AG04449 (cell line): ENCODE measurements at regions not wholly inside any gene's neighbourhood (a gene's known extent, or its start where the extent isn't known, plus 50 kb on each side); places are given as distances from the start of the nearest gene placed in this dataset.

Source experiments
- CTCF ChIA-PET: fragments of 350-600 bp; formaldehyde crosslinking; extraction: SDS; loops from one replicate; lab custom pipeline; 2021; ENCODE audit warnings: antibody characterized with exemption; lab: Yijun Ruan, JAX
- POLR2A ChIA-PET: fragments of 400-600, 350-600 bp; formaldehyde crosslinking; extraction: SDS; loops from one replicate; lab custom pipeline; 2020; ENCODE audit warnings: antibody characterized with exemption, inconsistent platforms; lab: Yijun Ruan, JAX
- DNase-seq: peaks from one replicate; pipeline ENCODE4 v3.0.0-alpha.2; 2010; ENCODE audit warnings: low read depth, low spot score
- H3K4me3 ChIP-seq: 2 replicates; pipeline ENCODE4 v1.5.1; 2011; ENCODE audit warnings: low read depth, mild to moderate bottlenecking, control low read depth, low read length
- TF ChIP-seq, protein P1 (sequence below): IDR thresholded peaks from one replicate; pipeline ENCODE4 v1.5.1; 2011; ENCODE audit warnings: mild to moderate bottlenecking, moderate library complexity, low read length, control low read depth, inconsistent platforms; ENCODE audit not compliant: insufficient read depth; ENCODE audit errors: missing control alignments

DNA sequence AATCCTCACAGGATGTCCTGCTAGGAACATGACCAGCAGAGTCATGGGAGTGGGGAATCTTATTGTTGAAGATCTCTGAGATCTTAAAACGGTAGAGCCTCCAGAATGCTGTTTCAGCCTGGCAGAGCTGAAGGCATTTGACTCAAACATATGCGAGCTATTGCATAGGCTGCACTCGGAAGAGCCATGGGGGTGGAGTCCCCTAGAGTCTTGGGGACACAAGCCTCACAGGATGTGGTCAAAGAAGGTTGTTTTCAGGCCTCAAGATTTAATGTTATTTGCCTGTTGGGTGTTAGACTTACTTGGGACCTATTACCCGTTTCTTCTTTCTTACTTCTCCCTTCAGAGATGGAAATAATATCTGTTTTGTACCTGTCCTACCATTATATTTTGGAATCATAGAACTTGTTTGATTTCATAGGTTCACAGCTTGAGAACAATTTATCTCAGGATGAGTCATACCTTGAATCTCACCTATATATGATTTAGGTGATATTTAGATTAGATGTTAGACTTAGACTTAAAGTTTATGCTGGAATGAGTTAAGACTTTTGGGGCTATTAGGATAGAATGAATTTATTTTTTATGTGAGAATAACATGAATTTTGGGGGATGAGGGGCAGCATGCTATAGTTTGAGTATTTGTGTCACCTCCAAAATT lies 172.2 kb upstream of the ATP2B1 start:
- TF ChIP-seq, protein P1, sequence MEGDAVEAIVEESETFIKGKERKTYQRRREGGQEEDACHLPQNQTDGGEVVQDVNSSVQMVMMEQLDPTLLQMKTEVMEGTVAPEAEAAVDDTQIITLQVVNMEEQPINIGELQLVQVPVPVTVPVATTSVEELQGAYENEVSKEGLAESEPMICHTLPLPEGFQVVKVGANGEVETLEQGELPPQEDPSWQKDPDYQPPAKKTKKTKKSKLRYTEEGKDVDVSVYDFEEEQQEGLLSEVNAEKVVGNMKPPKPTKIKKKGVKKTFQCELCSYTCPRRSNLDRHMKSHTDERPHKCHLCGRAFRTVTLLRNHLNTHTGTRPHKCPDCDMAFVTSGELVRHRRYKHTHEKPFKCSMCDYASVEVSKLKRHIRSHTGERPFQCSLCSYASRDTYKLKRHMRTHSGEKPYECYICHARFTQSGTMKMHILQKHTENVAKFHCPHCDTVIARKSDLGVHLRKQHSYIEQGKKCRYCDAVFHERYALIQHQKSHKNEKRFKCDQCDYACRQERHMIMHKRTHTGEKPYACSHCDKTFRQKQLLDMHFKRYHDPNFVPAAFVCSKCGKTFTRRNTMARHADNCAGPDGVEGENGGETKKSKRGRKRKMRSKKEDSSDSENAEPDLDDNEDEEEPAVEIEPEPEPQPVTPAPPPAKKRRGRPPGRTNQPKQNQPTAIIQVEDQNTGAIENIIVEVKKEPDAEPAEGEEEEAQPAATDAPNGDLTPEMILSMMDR, result no peak
- CTCF ChIA-PET, result no interaction called here
- POLR2A ChIA-PET, result no interaction called here
- H3K4me3 ChIP-seq, result no peak overlapping the region
- DNase-seq, result no peak

DNA sequence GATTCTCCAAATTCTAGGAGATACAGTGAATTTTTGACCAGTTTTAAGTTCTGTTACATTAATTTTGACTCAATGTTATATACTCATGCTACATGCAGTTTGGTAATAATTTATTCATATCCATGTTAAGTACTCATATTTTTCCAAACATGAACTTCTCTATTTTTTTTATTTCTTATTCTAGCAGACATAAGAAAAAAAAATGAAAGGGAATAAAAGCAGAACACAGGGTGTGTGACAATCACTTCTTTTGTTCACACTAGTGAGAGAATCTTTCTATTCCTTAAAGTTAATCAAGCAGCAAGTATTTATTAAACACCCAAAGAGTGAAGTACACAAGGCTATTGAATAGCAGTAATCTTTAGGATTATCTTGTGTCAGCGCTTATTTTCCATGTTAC lies 171.1 kb upstream of the ATP2B1 start:
- TF ChIP-seq, protein P1, result no peak
- ChIA-PET POLR2A (no interaction called here), CTCF (no interaction called here)
- DNase-seq, result no peak
- H3K4me3 ChIP-seq, result no peak overlapping the region

DNA sequence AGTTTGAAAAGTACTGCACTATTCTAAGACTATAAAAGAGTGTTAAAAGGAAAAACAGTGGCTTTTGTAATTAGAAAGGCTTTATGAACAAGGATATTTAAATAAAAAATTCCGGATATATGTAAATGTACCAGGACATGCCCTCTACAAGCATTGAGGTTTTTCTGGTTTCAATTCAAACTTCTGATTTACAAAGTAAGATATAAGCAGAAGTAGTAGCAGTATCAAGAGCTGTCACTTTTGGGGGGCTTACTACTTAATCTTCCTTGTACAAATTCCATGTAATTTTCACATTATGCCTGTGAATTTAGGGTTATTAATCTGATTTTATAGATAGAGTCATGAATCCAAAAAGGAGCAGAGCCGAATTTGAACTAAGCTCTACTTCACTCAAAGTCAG lies 170.3 kb upstream of the ATP2B1 start:
- TF ChIP-seq, protein P1, result no peak
- ChIA-PET POLR2A (no interaction called here), CTCF (no interaction called here)
- no peak for DNase-seq
- no peak overlapping the region for H3K4me3 ChIP-seq

DNA sequence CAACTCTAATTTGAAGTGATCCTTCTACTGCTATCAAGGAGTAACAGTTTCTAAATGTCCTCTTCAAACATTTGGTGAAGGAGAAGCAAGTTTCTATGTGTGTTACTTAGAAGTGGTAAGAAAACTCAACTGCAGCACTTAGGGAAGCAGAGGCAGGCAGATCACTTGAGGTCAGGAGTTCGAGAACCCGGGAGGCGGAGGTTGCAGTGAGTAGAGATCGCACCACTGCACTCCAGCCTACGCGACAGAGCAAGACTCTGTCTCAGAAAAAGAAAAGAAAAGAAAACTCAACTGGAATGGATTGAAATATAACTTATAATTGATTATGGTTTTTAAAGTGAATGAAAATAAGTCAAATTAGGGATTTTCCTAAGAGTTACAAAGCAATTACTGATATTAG lies 169.7 kb upstream of the ATP2B1 start:
- TF ChIP-seq, protein P1, result no peak
- ChIA-PET CTCF (no interaction called here), POLR2A (no interaction called here)
- DNase-seq, result no peak
- no peak overlapping the region for H3K4me3 ChIP-seq

DNA sequence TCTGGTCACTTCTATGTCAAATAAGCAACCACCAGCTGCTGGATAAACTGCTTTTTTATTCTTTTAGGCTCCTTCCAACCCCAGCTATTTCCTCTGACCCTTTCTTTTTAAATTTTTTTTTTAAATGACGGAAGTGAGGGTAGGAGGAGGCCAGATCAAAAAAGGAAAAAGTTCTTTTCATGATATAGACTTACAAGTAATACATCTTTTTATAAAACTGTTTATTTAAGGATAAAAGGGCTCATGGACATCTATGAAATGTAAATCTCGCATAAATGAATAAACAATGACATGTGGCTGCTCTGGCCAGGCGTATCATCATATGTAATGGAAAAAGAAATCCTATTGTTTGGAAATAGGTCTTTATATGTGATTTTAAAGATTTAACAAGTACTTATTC lies 169.0 kb upstream of the ATP2B1 start:
- TF ChIP-seq, protein P1, result no peak
- DNase-seq, result no peak
- ChIA-PET POLR2A (no interaction called here), CTCF (no interaction called here)
- no peak overlapping the region for H3K4me3 ChIP-seq

DNA sequence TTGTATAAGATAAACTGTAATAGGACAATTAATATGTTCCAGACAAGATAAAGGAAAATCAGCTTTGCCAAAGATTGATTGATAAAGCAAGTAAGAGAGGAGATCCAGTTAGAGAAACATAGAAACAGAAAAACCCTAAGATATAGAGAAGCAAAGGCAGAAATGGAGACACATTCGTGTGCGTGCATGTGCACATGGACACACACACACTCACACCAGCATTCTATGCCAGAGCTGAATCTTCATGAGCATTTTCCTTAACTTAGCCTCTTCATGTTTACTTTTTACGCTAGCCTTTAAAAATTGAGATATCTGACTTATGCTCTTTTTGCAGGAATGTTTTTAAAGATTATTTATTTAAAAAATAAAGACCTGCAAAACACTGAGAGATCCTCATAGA lies 168.5 kb upstream of the ATP2B1 start:
- CTCF ChIA-PET, result no interaction called here
- no peak for DNase-seq
- no peak overlapping the region for H3K4me3 ChIP-seq
- POLR2A ChIA-PET, result no interaction called here
- TF ChIP-seq, protein P1, result no peak
